Adrenal gland (tissue), 5 donors: ENCODE measurements at regions not wholly inside any gene's neighbourhood (a gene's known extent, or its start where the extent isn't known, plus 50 kb on each side); places are given as distances from the start of the nearest gene placed in this dataset.

Experiments
- CTCF ChIP-seq, 6 experiments: fragments of 450-650 bp in 4 of 6; fragments of 200-600 bp in 2 of 6; sonication (generic) in 1 of 6; IDR thresholded peaks; 1 replicate in 5 of 6; 2 replicates in 1 of 6; pipeline versions ENCODE4 v1.5.1 to v1.8.0; 2016 to 2021; ENCODE audit warnings: antibody characterized with exemption in 6 of 6, mild to moderate bottlenecking in 2 of 6, moderate library complexity in 1 of 6
- POLR2A ChIP-seq, 2 donors: fragments of 450-650 bp; IDR thresholded peaks; one replicate each; pipeline ENCODE4 v1.6.1; 2017; ENCODE audit warnings: antibody characterized with exemption in 2 of 2, mild to moderate bottlenecking in 2 of 2, moderate library complexity in 1 of 2
- donor health status: DM: no; HTN: no; CAD: no.

- no peak for TF ChIP-seq POLR2A (IDR thresholded peaks at IDR 0.05)
- TF ChIP-seq CTCF (IDR thresholded peaks at IDR 0.05) = no peak
These were observed 69.3 kb upstream of the IRX4 start for GRCh38 chr5:1952021-1952420.
